Panc1 (cell line): ENCODE measurements at regions not wholly inside any gene's neighbourhood (a gene's known extent, or its start where the extent isn't known, plus 50 kb on each side); places are given as distances from the start of the nearest gene placed in this dataset.

Experiments
- ATAC-seq: fragments of 200-7000 bp; cut with Tn5 transposase; 2 replicates; pipeline ENCODE4 v1.9.1; 2020; ENCODE audit warnings: mild to moderate bottlenecking, moderate library complexity
- BruUV-seq: library from RNA; stranded (reverse); fragments of 400-500 nt; replicated peaks from 2 replicates; lab custom pipeline; 2021; lab: Mats Ljungman, UMichigan
- CTCF ChIA-PET: fragments of 300-600 bp; sonication (Branson Sonifier 250); formaldehyde crosslinking; loops from one replicate; lab custom pipeline; 2022; ENCODE audit warnings: antibody characterized with exemption; lab: Charles Lee
- POLR2A ChIA-PET: fragments of 300-600 bp; sonication (Branson Sonifier 250); formaldehyde crosslinking; loops from one replicate; lab custom pipeline; 2022; ENCODE audit warnings: antibody characterized with exemption; lab: Charles Lee
- DNase-seq: peaks from one replicate; pipeline ENCODE4 v3.0.0-alpha.2; 2010; ENCODE audit warnings: low read depth, low spot score
- H3K27ac ChIP-seq: 2 replicates; pipeline ENCODE4 v1.5.1; 2011; ENCODE audit warnings: mild to moderate bottlenecking, low read length, inconsistent platforms
- H3K27me3 ChIP-seq: fragments of 200-500 bp; sonication (Bioruptor generic); 2 replicates; pipeline ENCODE4 v1.6.0; 2014; ENCODE audit warnings: low read length, inconsistent platforms; ENCODE audit not compliant: control insufficient read depth, insufficient read depth
- H3K36me3 ChIP-seq: fragments of 200-500 bp; sonication (Bioruptor generic); 2 replicates; pipeline ENCODE4 v1.5.1; 2014; ENCODE audit warnings: inconsistent platforms, mild to moderate bottlenecking, low read length, moderate library complexity; ENCODE audit not compliant: control insufficient read depth, insufficient read depth
- H3K4me1 ChIP-seq: 2 replicates; pipeline ENCODE4 v1.5.1; 2011; ENCODE audit warnings: inconsistent platforms, mild to moderate bottlenecking, low read length, moderate library complexity; ENCODE audit not compliant: control insufficient read depth, insufficient read depth
- H3K4me3 ChIP-seq, 2 experiments: 2 replicates each; pipeline ENCODE4 v1.5.1; 2011 to 2012; ENCODE audit warnings: low read depth in 2 of 2, low read length in 2 of 2, mild to moderate bottlenecking in 2 of 2, inconsistent platforms in 1 of 2, moderate library complexity in 1 of 2
- H3K9me3 ChIP-seq: fragments of 200-500 bp; sonication (Bioruptor generic); 2 replicates; pipeline ENCODE4 v1.5.1; 2014; ENCODE audit warnings: low read depth, mild to moderate bottlenecking, inconsistent platforms, low read length, moderate library complexity; ENCODE audit not compliant: control insufficient read depth, insufficient read depth
- CTCF ChIP-seq: fragments of 450-650 bp; IDR thresholded peaks from 2 replicates; pipeline ENCODE4 v1.5.1; 2017; ENCODE audit warnings: mild to moderate bottlenecking
- POLR2AphosphoS5 ChIP-seq: IDR thresholded peaks from 2 replicates; pipeline ENCODE4 v1.6.1; 2012; ENCODE audit warnings: mild to moderate bottlenecking, low read depth, low read length, moderate library complexity
- REST ChIP-seq, 2 experiments: IDR thresholded peaks; 2 replicates each; pipeline ENCODE4 v1.6.1; 2011 to 2012; ENCODE audit warnings: low read depth in 2 of 2, control low read depth in 1 of 2, low read length in 1 of 2, mild to moderate bottlenecking in 1 of 2, moderate library complexity in 1 of 2; ENCODE audit not compliant: insufficient read depth in 1 of 2
- SIN3A ChIP-seq: IDR thresholded peaks from 2 replicates; pipeline ENCODE4 v1.6.1; 2012; ENCODE audit warnings: low read depth, mild to moderate bottlenecking, low read length, moderate library complexity, borderline replicate concordance; ENCODE audit not compliant: insufficient read depth
- TCF7L2 ChIP-seq: IDR thresholded peaks from 2 replicates; pipeline ENCODE4 v1.6.1; 2011; ENCODE audit warnings: mild to moderate bottlenecking, low read depth, low read length, inconsistent platforms
- in situ Hi-C: cut with HindIII; loops from 2 replicates; pipeline ENCODE4 v1.10.0; 2016; ENCODE audit warnings: low sequenced_read_pairs, low pct_unique_long_range_greater_than_20kb
- intact Hi-C: fragments of 100-400 bp; cut with micrococcal nuclease; formaldehyde crosslinking; loops from one replicate; pipeline ENCODE4 v1.10.0; 2022; ENCODE audit not compliant: unreplicated experiment

GRCh38 chr9:90544488-90544887 is 98.1 kb downstream of the DIRAS2 start:
- DNase-seq, result no peak
- CTCF ChIA-PET, result no interaction called here
- no peak for ATAC-seq
- H3K36me3 ChIP-seq, result no peaks in the 10 kb centered on the region
- H3K27me3 ChIP-seq, result no peaks in the 10 kb centered on the region
- POLR2A ChIA-PET, result no interaction called here
- no peak overlapping the region for H3K4me3 ChIP-seq
- intact Hi-C loops (no loop called here), in situ Hi-C loops (no loop called here)
- TF ChIP-seq CTCF (no peak), SIN3A (no peak), REST (IDR thresholded peaks at IDR 0.05; ENCODE audit: insufficient read depth in 1 of 2, low read depth in 2 of 2, low read length in 1 of 2) (no peak), TCF7L2 (no peak), POLR2AphosphoS5 (no peak)
- H3K9me3 ChIP-seq, result no peaks in the 10 kb centered on the region
- BruUV-seq, result no TSS peak
- H3K27ac ChIP-seq, result no peak overlapping the region
- H3K4me1 ChIP-seq, result no peaks in the 10 kb centered on the region

- DNase-seq (no peak), ATAC-seq (no peak)
- no peaks in the 10 kb centered on the region for H3K36me3 ChIP-seq
- H3K27me3 ChIP-seq, result no peaks in the 10 kb centered on the region
- BruUV-seq, result no TSS peak
- intact Hi-C loops (no loop called here), in situ Hi-C loops (no loop called here)
- H3K4me1 ChIP-seq, result no peaks in the 10 kb centered on the region
- H3K27ac ChIP-seq, result no peak overlapping the region
- no peak overlapping the region for H3K4me3 ChIP-seq
- ChIA-PET CTCF (no interaction called here), POLR2A (no interaction called here)
- no peak for TF ChIP-seq TCF7L2
- no peak for TF ChIP-seq REST (IDR thresholded peaks at IDR 0.05; ENCODE audit: insufficient read depth in 1 of 2, low read depth in 2 of 2, low read length in 1 of 2)
- TF ChIP-seq POLR2AphosphoS5, result no peak
- no peak for TF ChIP-seq SIN3A
- TF ChIP-seq CTCF, result no peak
- no peaks in the 10 kb centered on the region for H3K9me3 ChIP-seq
These were observed 96.4 kb downstream of the DIRAS2 start for GRCh38 chr9:90546200-90546599.
